ENCODE measurements at regions not wholly inside any gene's neighbourhood (a gene's known extent, or its start where the extent isn't known, plus 50 kb on each side); places are given as distances from the start of the nearest gene placed in this dataset.
A peak's percentile ranks its signal among the peaks of the same experiment; 100 is the strongest.

DNA sequence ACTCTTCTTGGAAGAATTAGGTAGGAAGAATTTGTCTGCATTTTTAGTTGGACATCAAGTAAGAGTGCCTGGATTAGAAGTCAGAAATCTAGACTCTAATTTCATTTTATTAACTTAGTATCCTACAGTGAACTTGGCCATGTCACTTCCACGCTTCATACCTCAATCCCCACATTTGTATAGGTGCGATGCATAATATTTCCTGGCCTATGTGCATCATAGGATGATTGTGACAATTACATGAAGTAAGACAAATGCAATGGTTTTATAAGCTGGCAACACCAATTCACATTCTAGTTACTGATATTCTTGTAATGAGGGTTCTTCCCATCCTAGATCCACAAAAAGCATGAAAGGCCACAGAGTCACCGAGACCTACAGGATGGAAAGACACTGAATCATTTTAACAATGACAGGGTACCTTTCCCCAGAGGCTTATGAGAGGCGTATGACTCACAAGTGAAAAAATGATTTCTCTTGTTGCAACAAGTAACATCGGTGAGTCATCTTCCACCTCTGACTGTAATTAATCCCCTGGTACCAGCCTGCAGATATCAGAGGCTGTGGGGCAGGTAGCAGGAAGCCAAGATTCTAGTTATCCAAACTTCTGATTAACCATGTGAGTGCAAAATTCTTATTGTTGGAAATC, 56.0 kb upstream of the OR5AK2 start:
- H3K9ac ChIP-seq (ENCODE audit: control insufficient read depth, extremely low read depth, insufficient read depth, low read length) = no peak overlapping the region

GRCh38 chr11:56923116-56923515, 65.6 kb upstream of the OR5AK2 start:
- dilution Hi-C loops (cut with MboI; ENCODE audit: extremely low pct_ligation_motif_present, low sequenced_read_pairs) = no loop called here
- Histone ChIP-seq H3K4me3 (ENCODE audit: control insufficient read depth in 2 of 3, extremely low read depth in 1 of 3, insufficient read depth in 2 of 3, low read depth in 1 of 3, low read length in 3 of 3) (no peak overlapping the region), H3K4me1 (ENCODE audit: control insufficient read depth, extremely low read depth, insufficient read depth, low read length) (peaks cover 10% of the 10 kb centered on the region), H3K36me3 (ENCODE audit: control insufficient read depth in 2 of 2, extremely low read depth in 1 of 2, insufficient read depth in 2 of 2, low read length in 2 of 2) (no peaks in the 10 kb centered on the region), H3K9me3 (ENCODE audit: control insufficient read depth, low read depth, low read length) (no peaks in the 10 kb centered on the region), H3K27ac (ENCODE audit: control insufficient read depth, insufficient read depth, low read length) (no peak overlapping the region), H3K4me2 (ENCODE audit: control insufficient read depth, extremely low read depth, insufficient read depth, low read depth, low read length) (peak overlapping the region; percentile 8), H2AFZ (ENCODE audit: control insufficient read depth, low read length) (no peak overlapping the region), H3K79me2 (ENCODE audit: control insufficient read depth, insufficient read depth, low read length) (no peaks in the 10 kb centered on the region), H3K9ac (ENCODE audit: control insufficient read depth, extremely low read depth, insufficient read depth, low read length) (no peak overlapping the region), H3K27me3 (ENCODE audit: control insufficient read depth, extremely low read depth, insufficient read depth, low read length) (no peaks in the 10 kb centered on the region), H3K9me1 (ENCODE audit: control insufficient read depth, extremely low read depth, insufficient read depth, low read length) (no peaks in the 10 kb centered on the region), H4K20me1 (ENCODE audit: control insufficient read depth, extremely low read depth, insufficient read depth, low read length) (no peaks in the 10 kb centered on the region)
- FAIRE-seq (peak; percentile 79), DNase-seq (ENCODE audit: low read depth, low spot score) (no peak)
- TF ChIP-seq CTCF (optimal IDR thresholded peaks at IDR 0.05 in 1 of 3, IDR thresholded peaks at IDR 0.05 in 1 of 3, conservative IDR thresholded peaks at IDR 0.05 in 1 of 3; ENCODE audit: extremely low read depth in 1 of 3, insufficient read depth in 2 of 3, low read length in 3 of 3) (no peak), EZH2 (IDR thresholded peaks at IDR 0.05; ENCODE audit: low read length) (no peak)

More for the DNA sequence above, 56.0 kb upstream of the OR5AK2 start:
- TF ChIP-seq EZH2 (IDR thresholded peaks at IDR 0.05; ENCODE audit: low read length) = no peak
- TF ChIP-seq CTCF (optimal IDR thresholded peaks at IDR 0.05 in 1 of 3, IDR thresholded peaks at IDR 0.05 in 1 of 3, conservative IDR thresholded peaks at IDR 0.05 in 1 of 3; ENCODE audit: extremely low read depth in 1 of 3, insufficient read depth in 2 of 3, low read length in 3 of 3) = no peak
- peak overlapping the region; percentile 25 for H3K27ac ChIP-seq (ENCODE audit: control insufficient read depth, insufficient read depth, low read length)
- H3K9me1 ChIP-seq (ENCODE audit: control insufficient read depth, extremely low read depth, insufficient read depth, low read length) = no peaks in the 10 kb centered on the region
- H3K4me2 ChIP-seq (ENCODE audit: control insufficient read depth, extremely low read depth, insufficient read depth, low read depth, low read length) = no peak overlapping the region
- no peak overlapping the region for H3K4me3 ChIP-seq (ENCODE audit: control insufficient read depth in 2 of 3, extremely low read depth in 1 of 3, insufficient read depth in 2 of 3, low read depth in 1 of 3, low read length in 3 of 3)
- H3K79me2 ChIP-seq (ENCODE audit: control insufficient read depth, insufficient read depth, low read length) = no peaks in the 10 kb centered on the region
- peaks cover 16% of the 10 kb centered on the region for H3K4me1 ChIP-seq (ENCODE audit: control insufficient read depth, extremely low read depth, insufficient read depth, low read length)
- DNase-seq (ENCODE audit: low read depth, low spot score) (peak; percentile 93), FAIRE-seq (peak; percentile 100)
- dilution Hi-C loops (cut with MboI; ENCODE audit: extremely low pct_ligation_motif_present, low sequenced_read_pairs) = no loop called here
- no peaks in the 10 kb centered on the region for H3K36me3 ChIP-seq (ENCODE audit: control insufficient read depth in 2 of 2, extremely low read depth in 1 of 2, insufficient read depth in 2 of 2, low read length in 2 of 2)
- H3K9me3 ChIP-seq (ENCODE audit: control insufficient read depth, low read depth, low read length) = no peaks in the 10 kb centered on the region
- H2AFZ ChIP-seq (ENCODE audit: control insufficient read depth, low read length) = no peak overlapping the region
- H4K20me1 ChIP-seq (ENCODE audit: control insufficient read depth, extremely low read depth, insufficient read depth, low read length) = no peaks in the 10 kb centered on the region
- H3K27me3 ChIP-seq (ENCODE audit: control insufficient read depth, extremely low read depth, insufficient read depth, low read length) = no peaks in the 10 kb centered on the region

Data from keratinocyte (primary cell).